Activated naive CD8-positive, alpha-beta T cell treated with anti-CD3 and anti-CD28 coated beads for 36 hours (primary cell): ENCODE measurements at regions not wholly inside any gene's neighbourhood (a gene's known extent, or its start where the extent isn't known, plus 50 kb on each side); places are given as distances from the start of the nearest gene placed in this dataset.

ENCODE experiments used
- DNase-seq: peaks from one replicate; pipeline ENCODE4 v3.0.0; 2021
- H3K27ac Mint-ChIP-seq: one replicate; pipeline ENCODE4 v1.8.0; 2022; ENCODE audit warnings: mild to moderate bottlenecking, moderate library complexity, mixed read lengths
- H3K27me3 Mint-ChIP-seq: one replicate; pipeline ENCODE4 v1.8.0; 2022; ENCODE audit warnings: mild to moderate bottlenecking, mixed read lengths
- H3K36me3 Mint-ChIP-seq: one replicate; pipeline ENCODE4 v1.8.0; 2021; ENCODE audit warnings: mild to moderate bottlenecking, mixed read lengths
- H3K4me1 Mint-ChIP-seq: one replicate; pipeline ENCODE4 v1.8.0; 2021; ENCODE audit warnings: mixed read lengths
- H3K4me3 Mint-ChIP-seq: one replicate; pipeline ENCODE4 v1.8.0; 2022; ENCODE audit warnings: mild to moderate bottlenecking, moderate library complexity, mixed read lengths
- H3K9me3 Mint-ChIP-seq: one replicate; pipeline ENCODE4 v1.8.0; 2022; ENCODE audit warnings: mixed read lengths

DNA sequence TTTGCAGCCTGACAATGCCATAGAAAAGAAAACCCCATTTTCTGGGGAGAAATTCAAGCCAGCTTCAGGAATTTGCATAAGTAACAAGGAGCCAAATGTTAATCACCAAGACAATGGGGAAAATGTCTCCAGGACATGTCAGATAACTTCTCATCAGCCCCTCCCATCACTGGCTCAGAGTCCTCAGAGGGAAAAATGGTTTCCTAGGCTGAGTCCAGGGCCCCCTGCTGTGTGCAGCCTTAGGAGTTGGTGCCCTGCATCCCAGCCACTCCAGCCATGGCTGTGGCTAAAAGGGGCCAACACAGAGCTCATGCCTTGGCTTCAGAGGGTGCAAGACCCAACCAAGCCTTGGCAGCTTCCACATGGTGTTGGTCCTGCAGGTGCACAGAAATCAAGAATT is 63.7 kb upstream of the FANCL start:
- Mint-ChIP-seq H3K27me3 (peaks cover 19% of the 10 kb centered on the region), H3K4me3 (no peak overlapping the region), H3K36me3 (no peaks in the 10 kb centered on the region), H3K9me3 (no peaks in the 10 kb centered on the region), H3K27ac (no peak overlapping the region), H3K4me1 (no peaks in the 10 kb centered on the region)
- no peak for DNase-seq

GRCh38 chr2:58299123-58299522 is 58.0 kb upstream of the FANCL start:
- Mint-ChIP-seq H3K27ac (no peak overlapping the region), H3K9me3 (no peaks in the 10 kb centered on the region), H3K27me3 (peaks cover 18% of the 10 kb centered on the region), H3K4me1 (no peaks in the 10 kb centered on the region), H3K36me3 (no peaks in the 10 kb centered on the region), H3K4me3 (no peak overlapping the region)
- no peak for DNase-seq

- DNase-seq, result no peak
- Mint-ChIP-seq H3K27me3 (peaks cover 19% of the 10 kb centered on the region), H3K4me3 (no peak overlapping the region), H3K4me1 (no peaks in the 10 kb centered on the region), H3K27ac (no peak overlapping the region), H3K9me3 (no peaks in the 10 kb centered on the region), H3K36me3 (no peaks in the 10 kb centered on the region)
Measured at GRCh38 chr2:58293056-58293455, 51.9 kb upstream of the FANCL start.

DNA sequence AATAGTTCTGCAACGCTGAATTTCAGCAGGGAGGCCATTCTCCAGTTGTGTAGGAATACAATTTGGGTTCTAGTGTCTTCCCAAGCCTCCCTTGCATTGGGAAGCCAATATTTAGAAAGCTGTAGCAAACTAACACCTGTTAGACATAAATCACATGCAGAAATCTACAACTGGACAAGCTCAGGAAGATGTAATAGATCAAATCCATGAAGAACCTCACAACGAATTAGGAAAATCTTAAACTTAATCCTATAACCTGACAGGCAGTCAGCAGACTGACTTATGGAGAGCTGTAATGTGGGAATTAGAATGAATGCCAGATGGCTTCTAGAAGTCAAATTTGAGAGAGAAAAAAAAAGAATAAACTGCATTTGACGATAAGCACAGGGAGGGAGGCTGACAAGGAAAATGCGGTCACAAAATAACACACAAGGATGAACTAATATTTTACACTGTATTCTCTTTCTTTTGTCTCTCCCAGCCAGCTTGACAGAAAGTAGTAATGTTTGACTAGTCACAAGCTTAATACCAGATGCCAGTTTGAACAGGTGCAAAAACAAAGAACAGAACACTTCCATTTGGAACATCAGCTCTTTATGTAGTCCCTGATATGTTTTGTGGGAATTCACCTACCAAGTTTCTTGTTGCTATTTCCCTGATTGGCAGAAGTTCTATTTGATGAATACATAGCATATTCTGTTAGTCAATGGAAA is 50.8 kb upstream of the FANCL start:
- Mint-ChIP-seq H3K27me3 (peaks cover 13% of the 10 kb centered on the region), H3K27ac (no peak overlapping the region), H3K4me1 (no peaks in the 10 kb centered on the region), H3K36me3 (no peaks in the 10 kb centered on the region), H3K4me3 (no peak overlapping the region), H3K9me3 (no peaks in the 10 kb centered on the region)
- no peak for DNase-seq
